Fibroblast of lung (primary cell): ENCODE measurements at regions not wholly inside any gene's neighbourhood (a gene's known extent, or its start where the extent isn't known, plus 50 kb on each side); places are given as distances from the start of the nearest gene placed in this dataset.

Source experiments
- CTCF ChIP-seq, 2 donors: IDR thresholded peaks in 1 of 2; conservative IDR thresholded peaks in 1 of 2; 1 replicate in 1 of 2; 2 replicates in 1 of 2; pipeline ENCODE4 v1.5.1; 2011 to 2012; ENCODE audit warnings: low read length in 2 of 2, control low read depth in 1 of 2, inconsistent platforms in 1 of 2, low read depth in 1 of 2, mild to moderate bottlenecking in 1 of 2
- EZH2 ChIP-seq: IDR thresholded peaks from 2 replicates; pipeline ENCODE4 v1.5.1; 2012; ENCODE audit warnings: low read length, control low read depth, mild to moderate bottlenecking; ENCODE audit errors: missing control alignments

- TF ChIP-seq CTCF (conservative IDR thresholded peaks at IDR 0.05 in 1 of 2, IDR thresholded peaks at IDR 0.05 in 1 of 2; ENCODE audit: low read depth in 1 of 2, low read length in 2 of 2) (no peak), EZH2 (no peak)
Measured at GRCh38 chr20:57108218-57108617, 158.2 kb downstream of the BMP7 start.
